ENCODE measurements at regions not wholly inside any gene's neighbourhood (a gene's known extent, or its start where the extent isn't known, plus 50 kb on each side); places are given as distances from the start of the nearest gene placed in this dataset.

GRCh38 chrX:43505769-43506168 is 150.3 kb upstream of the MAOA start:
- DNase-seq (ENCODE audit: low read depth in 2 of 2) = no peak

DNA sequence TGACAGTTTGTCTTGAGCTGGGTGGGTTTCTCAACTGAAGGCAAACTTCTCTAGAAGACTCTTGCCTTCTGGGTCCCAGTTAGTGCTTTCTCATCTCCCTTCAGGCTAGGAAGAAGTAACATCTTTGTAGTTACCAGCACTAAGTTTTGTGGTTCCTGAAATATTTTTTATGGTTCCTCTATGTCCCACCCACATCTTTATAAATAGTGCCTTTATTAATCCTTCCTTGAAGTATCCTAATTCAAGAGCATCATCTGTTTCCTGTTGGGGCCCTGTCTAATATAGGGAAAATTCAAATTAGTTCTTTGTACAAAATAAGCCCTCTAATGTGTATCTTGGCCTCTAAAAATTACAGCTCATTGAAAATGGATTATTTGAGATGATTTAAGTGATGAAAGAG is 147.4 kb upstream of the MAOA start:
- no peak for DNase-seq (ENCODE audit: low read depth in 2 of 2)

DNA sequence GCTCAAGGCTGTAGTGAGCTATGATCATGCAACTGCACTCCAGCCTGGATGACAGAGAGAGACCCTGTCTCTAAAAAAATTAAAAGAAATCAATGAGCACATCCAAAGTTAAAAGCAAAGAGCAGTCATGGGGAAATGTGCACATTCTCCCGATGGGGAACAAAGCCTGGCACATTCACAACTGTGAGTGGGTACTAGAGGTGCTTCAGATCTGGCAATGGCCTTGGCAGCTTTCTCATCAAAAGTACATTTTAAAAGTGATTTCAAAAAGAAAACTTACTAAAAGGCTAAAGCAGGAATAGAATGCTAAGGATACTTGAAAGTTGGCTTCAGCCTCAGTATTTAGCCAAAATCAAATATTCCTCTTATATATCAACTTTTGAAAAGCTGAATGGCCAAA is 145.9 kb upstream of the MAOA start:
- DNase-seq (ENCODE audit: low read depth in 2 of 2) = no peak

DNA sequence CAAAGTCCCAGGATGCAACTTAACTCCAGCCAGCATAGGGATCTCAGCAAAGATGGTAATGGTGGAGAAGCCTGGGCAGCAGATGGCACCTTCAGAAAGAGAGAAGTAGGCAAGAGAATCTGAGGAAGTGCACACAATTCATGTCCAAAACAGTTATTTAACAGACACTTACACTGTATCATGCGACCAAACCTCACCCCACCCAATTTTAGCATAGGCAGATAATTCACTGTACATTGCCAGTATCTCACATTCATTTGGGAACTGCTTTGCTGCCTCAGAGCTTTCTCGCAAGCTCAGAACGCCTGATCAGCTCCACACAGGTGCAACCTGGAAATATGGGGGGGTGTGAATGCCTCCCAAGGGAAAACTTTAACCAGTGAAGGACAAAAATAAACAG is 143.0 kb upstream of the MAOA start:
- DNase-seq (ENCODE audit: low read depth in 2 of 2) = no peak

GRCh38 chrX:43514820-43515219 is 141.3 kb upstream of the MAOA start:
- no peak for DNase-seq (ENCODE audit: low read depth in 2 of 2)

- DNase-seq (ENCODE audit: low read depth in 2 of 2) = no peak
Observed at GRCh38 chrX:43522582-43522981, 133.5 kb upstream of the MAOA start.

DNA sequence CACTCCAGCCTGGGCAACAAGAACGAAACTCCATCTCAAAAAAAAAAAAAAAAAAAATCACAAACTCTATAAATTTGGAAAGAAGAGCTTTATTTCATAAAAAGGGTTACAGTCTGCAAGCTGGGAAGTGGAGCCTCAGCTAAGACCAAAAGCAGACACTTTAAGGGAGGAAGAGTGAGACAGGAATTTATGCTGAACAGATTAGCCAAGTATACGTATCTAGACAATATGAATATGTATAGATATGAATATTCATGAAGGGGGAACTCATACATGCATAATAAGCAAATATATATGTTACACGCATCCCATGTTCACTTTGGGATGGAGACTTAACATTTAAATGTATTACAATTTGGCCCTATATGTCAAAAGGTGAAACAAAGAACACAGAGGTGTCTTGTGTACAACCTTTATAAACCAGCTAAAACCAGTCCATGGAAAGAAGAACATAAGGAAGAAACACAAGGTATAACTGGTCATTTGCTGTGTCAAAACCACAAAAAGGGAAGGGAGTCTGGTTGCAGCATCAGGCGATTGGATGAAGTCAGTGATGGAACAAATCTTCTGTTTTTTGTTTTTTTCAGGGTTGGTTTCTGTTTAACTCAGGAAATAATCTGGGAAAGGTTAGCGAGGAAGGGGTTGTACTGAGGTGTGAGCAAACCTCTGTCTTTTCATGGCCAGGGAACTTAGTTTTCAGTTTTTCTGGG is 130.0 kb upstream of the MAOA start:
- no peak for DNase-seq (ENCODE audit: low read depth in 2 of 2)

DNA sequence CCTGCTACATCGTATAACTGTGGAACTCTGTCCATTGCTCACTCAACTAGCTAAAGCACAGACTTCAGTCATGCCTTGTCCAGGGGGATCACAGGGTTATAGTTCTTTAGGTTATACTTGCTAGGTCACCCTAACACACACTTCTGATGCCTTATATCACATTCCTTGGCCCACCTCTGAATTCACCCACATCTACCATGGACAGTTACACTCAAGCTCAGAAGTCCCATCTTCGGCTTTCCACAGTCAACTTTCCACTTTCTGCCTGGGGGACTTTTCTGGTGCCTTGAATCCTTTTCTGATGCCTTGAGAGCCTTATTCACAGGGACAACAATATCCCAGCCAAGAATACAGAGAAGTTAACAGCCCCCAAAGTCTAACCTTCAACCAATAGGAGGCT is 129.2 kb upstream of the MAOA start:
- DNase-seq (ENCODE audit: low read depth in 2 of 2) = no peak

DNA sequence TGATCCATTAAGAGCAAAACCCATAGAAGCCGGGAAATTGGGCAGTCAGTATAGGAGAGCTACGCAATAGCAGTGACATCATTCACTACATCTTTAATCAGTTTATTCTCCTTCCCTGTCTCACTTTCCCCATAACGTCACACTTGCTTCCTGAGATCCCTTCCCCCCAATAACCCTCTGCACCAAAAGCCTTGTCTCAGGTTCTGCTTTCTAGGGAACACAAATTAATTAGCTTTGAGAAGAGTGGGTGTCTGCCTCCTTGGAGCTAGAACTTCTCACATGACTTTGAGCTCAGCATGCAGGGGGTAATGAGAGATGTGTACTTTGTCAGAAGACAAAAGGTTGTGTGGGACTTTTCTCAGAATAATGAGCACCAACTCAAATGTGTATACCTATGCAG is 128.3 kb upstream of the MAOA start:
- no peak for DNase-seq (ENCODE audit: low read depth in 2 of 2)

DNA sequence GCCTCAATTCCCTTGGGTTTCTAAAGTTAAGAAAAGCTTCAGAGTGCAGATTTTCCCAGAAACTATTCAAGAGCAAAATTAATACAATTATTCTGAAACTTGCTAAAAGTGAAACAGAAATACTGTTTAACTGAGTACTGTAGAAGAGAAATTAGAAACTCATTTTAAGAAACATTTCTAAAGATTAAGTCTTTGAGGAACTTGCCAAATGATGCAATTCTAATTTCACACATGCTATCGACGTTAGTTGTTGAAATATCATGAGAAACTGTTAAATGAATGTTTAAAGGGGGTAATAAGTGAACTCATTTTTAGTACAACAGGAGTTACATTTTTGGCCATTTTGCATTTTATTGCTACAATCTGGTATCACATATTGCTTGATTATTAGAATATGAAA is 125.3 kb upstream of the MAOA start:
- no peak for DNase-seq (ENCODE audit: low read depth in 2 of 2)

GRCh38 chrX:43540318-43540717 is 115.8 kb upstream of the MAOA start:
- no peak for DNase-seq (ENCODE audit: low read depth in 2 of 2)

GRCh38 chrX:43551590-43551989 is 104.5 kb upstream of the MAOA start:
- DNase-seq (ENCODE audit: low read depth in 2 of 2) = no peak

GRCh38 chrX:43552156-43552555 is 103.9 kb upstream of the MAOA start:
- DNase-seq (ENCODE audit: low read depth in 2 of 2) = no peak

GRCh38 chrX:43552703-43553102 is 103.4 kb upstream of the MAOA start:
- no peak for DNase-seq (ENCODE audit: low read depth in 2 of 2)

- DNase-seq (ENCODE audit: low read depth in 2 of 2) = no peak
Observed at GRCh38 chrX:43553257-43553656, 102.8 kb upstream of the MAOA start.

DNA sequence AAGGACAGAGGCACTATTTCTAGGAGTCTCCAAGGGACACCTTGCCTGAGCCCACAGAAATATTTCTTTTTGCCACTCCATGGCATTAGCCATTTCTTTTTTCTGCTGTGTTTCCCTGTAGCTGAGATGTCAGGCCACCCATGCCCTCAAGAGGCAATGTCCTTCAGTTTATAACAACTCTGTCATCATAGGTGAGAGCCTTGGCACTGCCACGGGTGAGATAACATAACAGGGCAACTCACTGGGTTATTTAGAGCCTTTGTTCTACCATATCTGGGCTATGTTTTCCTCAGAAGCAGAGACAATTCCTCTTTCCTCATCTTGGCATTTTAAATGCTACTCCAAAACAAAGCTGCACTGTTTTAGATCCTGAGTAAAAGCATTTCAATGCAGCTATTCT is 99.9 kb upstream of the MAOA start:
- no peak for DNase-seq (ENCODE audit: low read depth in 2 of 2)

DNA sequence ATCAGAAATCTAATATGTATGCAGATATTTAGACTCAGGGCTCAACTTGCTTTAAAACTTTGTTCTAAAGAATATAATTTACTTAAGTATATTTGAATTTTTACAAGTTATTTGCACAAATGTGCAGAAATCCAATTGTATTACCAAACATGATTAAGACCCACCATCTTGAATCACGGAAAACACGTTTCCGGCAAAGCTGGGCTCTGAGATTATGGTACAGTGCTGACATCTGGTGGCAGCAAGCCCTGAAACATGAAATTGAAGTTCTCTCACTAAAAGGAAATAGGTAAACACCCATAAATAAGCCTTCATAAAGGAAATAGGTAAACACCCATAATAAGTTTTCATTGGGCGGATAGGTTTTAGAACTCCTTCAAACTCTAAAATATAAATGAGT is 98.3 kb upstream of the MAOA start:
- peak; percentile 8 to 34 for DNase-seq (ENCODE audit: low read depth in 2 of 2)

DNA sequence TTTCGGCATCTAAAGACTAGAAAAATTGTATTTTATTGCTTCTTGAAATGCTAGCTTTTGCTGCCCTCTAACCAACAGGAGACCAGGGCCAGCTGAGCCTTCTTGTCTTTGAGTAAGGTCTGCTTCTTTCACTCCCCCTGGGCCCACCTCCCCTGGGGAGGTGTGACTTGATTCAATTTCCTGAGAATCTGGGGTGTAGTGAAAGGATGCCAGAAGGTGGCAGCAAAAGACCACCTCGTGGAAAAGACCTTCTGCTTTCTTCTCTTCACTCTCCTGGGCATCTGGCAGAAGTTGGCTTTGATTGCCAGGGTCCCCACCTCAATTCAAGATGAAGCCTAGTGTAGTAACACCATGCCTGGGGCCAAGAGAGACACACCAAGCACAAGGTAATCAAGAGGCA is 96.5 kb upstream of the MAOA start:
- peak; percentile 5 to 12 for DNase-seq (ENCODE audit: low read depth in 2 of 2)

- no peak for DNase-seq (ENCODE audit: low read depth in 2 of 2)
Observed at GRCh38 chrX:43560247-43560946, 95.7 kb upstream of the MAOA start.

DNA sequence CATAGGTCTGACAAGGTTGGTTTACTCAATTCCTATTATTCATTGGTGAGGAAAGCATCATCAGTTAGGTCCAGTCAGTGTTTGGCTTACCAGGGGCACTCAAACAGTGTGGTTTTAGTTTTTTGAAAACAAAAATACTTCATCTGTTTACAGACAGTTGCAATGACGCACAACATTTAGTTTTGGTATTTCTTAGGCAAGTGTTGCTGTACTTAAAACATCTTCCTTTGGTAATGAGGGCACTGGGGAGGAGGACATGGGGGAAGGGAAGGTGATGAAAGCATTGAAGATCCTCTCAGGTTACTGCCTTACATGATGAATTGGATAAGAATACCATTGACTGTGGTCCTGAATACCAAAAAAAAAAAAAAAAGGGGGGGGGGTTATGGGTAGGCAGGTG is 93.7 kb upstream of the MAOA start:
- no peak for DNase-seq (ENCODE audit: low read depth in 2 of 2)

DNA sequence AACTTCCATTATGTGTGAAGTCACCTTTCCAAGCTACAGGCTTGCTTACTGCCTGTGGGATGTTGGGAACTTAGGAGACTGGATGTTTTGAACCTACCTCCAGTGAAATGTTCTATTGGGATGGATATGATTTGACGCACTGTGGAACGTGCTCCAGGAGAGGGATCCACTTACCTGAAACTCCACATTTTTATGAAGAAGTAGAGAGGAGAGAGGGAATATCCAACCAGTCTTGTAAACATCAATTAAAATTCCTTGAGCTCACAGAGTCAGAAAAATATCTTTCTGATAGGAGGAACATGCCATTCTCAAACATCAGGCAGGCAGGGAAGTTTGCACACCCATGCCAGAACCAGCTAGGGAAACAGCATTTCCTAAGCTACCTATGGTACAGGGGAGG is 91.1 kb upstream of the MAOA start:
- DNase-seq (ENCODE audit: low read depth in 2 of 2) = no peak

DNA sequence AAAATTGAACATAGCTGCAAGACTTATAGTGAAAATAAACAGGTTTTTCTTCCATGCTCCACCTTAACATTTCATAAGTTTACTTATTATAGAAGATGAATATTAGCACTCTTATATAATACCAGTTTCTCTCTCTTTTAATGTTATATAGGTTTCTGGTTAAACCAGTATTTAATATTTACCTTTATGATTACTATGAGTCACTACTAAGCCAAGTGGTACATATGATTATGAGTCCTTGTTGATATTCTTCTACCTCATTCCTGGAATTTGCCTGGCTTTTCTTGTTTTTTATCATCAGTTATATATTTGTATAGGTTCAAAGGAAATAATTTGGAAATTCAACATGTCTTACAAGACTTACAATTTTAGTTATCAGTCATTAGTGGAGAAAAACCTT is 89.9 kb upstream of the MAOA start:
- DNase-seq (ENCODE audit: low read depth in 2 of 2) = no peak

DNA sequence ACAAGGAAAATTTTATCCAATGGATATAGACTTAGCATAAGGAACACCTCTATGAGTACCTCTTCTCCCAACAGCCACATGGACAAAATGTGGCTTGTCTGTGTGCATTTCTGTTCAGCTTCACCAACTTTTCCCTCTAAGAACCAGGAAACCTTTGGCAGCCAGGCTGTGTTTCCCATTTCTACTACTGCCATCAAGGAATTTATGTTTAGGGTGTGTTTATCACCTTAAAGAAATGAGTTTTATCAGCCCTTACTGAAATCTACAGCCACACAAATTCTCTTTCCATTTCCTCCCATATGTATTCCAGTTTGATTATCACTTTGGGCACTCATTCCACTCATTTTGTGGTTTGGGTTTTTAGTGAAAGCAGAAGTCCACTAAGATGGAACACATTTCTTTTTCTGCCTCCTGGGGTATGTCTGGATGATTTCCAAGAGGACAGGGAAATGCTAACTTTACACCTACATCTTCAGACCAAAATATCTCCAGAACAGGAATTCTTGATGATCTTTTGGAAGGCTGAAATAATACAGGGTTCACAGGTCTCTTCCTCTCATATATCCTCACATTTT is 82.6 kb upstream of the MAOA start:
- DNase-seq (ENCODE audit: low read depth in 2 of 2) = no peak
